AG20443 (cell line): ENCODE measurements at regions not wholly inside any gene's neighbourhood (a gene's known extent, or its start where the extent isn't known, plus 50 kb on each side); places are given as distances from the start of the nearest gene placed in this dataset.
"Not testable (repeated sequence)": the region's sequence is repeated elsewhere in the genome, so short reads cannot be mapped to it uniquely, and the experiment has no call there.

Experiments
- DNase-seq: peaks from one replicate; pipeline ENCODE4 v3.0.0; 2012; ENCODE audit warnings: low spot score, mixed read lengths

DNA sequence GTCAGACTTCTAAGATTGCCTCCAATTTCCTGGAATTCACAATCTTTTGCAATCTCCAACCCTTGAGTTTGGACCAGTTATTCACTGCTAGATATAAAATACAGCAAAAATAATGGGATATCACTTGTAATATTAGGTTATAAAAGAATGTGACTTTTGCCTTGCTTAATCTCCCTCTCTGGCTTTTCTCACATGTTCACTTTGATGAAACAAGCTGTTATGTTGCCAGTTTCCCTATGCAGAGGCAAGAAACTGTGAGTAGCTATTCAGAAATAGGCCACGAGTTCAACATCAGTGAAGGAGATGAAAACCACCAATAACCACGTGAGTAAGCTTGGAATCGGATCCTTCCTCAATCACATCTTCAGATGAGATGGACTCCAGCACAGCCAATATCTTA, 842.7 kb downstream of the RNF144A start:
- no peak for DNase-seq

DNA sequence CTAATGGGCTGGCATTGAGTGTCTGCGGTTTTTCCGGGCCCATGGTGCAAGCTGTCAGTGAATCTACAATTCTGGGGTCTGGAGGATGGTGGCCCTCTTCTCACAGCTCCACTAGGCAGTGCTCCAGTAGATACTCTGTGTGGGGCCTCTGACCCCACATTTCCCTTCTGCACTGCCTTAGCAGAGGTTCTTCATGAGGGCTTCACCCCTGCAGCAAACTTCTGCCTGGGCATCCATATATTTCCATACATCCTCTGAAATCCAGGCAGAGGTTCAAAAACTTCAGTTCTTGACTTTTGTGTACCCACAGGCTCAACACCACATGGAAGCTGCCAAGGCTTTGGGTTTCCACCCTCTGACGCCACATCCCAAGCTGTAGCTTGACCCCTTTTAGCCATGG, 846.2 kb downstream of the RNF144A start:
- DNase-seq = not testable (repeated sequence)

GRCh38 chr2:7765236-7765635, 848.0 kb downstream of the RNF144A start:
- no peak for DNase-seq

DNA sequence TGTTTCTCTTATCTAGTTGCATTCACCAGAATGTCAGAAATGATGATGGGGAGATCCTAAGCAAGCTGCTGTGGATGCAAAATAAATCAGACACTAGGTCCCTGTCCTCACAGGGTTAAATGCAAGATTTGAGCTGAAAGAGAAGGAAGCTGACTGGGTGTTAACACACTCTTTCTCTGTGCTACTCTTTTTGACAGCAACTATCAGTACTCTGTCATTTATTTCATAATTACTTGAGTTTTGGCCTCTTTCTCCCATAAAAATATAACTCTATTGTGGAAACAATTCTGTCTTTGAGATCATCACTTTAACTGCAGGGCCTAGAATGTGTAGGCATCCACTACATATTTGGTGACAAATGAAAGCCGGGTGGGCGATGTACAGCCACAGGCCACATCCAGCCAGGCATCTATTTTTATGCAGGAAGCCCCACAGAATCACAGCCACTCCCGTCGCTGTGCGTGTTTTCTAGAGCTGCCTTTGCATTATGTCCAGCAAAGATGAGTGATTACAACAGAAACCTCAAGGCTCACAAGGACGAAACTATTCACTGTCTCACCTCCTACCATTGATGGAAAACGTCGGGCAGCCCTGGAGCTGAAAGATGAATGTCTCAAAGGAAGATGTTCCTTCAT, 849.0 kb downstream of the RNF144A start:
- DNase-seq = no peak

DNA sequence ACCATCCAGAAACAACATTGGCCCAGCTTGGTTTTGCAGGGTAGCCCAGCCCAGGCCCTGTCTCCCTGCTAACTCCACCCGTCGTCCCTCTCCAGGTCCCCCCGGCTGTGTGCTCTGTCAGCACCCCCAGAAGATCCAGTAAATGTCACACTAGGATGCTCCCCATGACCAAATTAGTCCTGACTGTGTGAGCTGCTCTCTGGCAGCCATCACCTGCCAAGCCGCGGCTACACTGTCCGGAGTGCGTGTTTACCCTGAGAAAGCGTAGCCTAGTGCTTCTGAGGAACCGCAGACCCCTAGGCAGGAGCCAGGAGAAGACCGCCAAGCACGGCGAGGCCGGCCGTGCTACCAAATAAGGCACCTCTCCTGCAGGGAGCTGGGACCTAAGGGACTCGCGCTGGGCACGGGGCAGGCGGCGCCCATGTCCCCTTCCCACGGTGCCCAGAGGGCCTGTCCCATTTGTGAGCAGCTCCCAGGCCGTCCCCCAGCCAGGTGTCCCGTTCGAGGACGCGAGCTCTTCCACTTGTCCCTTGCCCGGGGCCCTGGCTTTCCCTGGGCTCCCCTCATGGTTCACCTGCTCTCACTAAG, 849.9 kb downstream of the RNF144A start:
- no peak for DNase-seq

DNA sequence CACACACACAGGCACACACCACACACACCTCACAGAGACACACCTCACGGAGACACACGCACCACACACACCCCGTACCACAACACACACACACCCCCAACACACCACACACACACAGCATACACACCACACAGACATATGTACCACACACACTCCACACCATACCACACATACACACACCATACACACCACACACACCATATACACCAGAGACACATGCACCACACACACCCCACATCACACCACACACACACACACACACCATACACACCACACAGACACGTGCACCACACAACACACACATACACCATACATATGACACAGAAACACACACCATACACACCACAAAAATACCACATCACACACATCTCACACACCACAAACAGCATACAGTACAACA, 850.7 kb downstream of the RNF144A start:
- no peak for DNase-seq

DNA sequence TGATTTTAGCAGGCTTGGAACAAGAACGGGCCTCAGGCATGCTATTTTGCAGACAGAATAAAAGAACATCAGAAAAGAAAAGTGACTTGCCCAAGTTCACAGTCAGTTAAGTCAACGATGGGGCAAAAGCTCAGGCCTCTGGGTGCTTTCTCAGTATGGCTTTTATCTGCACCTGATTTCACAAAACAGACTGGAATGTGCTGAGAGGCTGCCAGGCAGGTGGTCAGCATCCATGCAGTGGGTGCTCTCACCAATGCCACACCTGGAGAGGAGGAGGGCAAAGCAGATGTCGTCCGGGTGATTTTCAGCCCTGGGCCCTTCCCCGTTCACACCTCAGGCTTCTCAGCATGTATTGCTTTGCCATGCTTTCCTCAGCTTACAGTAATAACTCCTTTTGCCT, 854.6 kb downstream of the RNF144A start:
- DNase-seq = no peak

- DNase-seq = peak; percentile 55
Observed at GRCh38 chr2:7773362-7774360, 856.4 kb downstream of the RNF144A start.

- no peak for DNase-seq
Observed at GRCh38 chr2:7774481-7774880, 857.3 kb downstream of the RNF144A start.

DNA sequence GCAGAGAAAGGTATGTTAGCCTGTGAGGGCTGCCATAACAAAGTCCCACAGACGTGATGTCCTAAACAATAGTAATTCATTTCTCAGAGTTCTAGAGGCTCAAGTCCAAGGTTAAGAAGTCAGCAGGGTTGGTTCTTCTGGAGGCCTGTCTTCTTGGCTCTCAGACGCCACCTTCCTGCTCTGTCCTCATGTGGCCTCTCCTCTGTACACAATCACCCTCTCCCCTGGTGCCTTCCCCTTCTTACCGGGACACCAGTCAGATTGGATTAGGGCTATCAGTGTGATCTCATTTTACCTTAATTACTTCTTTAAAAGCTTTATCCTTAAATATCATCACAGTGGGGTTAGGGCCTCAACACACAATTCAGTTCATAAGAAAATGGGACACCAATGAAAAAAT, 860.5 kb downstream of the RNF144A start:
- DNase-seq = no peak

DNA sequence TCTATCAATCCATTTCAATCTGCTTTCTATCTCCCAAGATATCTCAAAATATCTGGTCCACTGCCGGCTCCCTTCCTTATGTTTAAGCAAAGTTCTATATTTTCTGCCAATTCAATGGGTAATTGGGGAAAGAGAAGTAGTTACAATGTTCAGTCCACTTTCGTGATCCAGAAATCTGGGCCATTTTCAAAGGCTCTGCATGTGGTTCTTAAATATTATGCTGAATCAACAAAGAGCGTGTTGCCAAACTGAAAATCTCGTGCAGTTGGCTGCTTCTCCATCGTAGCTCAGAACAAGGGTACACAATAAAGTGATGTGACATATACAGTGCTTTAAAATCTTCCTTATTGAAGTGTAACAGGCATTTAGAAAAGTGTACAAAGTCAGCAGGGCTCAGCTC, 863.1 kb downstream of the RNF144A start:
- DNase-seq = no peak

DNA sequence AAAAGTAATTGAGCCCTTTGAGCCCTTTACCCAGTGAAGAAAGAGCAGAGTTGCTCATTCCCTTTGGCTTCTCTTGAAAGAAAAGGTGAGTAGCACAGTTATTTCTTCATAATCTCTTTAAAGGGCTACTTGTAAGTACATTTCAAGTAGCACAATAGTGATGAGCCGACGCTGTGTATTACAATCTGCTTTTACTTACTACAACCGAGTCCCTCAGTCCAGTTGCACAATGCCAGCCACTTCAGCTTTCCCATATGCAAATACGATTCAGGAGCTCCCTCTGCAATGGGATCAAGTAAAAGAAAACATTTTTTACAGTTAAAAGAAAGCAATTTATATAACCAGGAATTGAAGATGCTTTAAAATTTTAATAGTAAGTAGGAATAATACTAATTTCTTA, 868.5 kb downstream of the RNF144A start:
- no peak for DNase-seq

- DNase-seq = no peak
Observed at GRCh38 chr2:7788736-7789135, 871.5 kb downstream of the RNF144A start.

- no peak for DNase-seq
Observed at GRCh38 chr2:7792031-7792651, 874.9 kb downstream of the RNF144A start.

- no peak for DNase-seq
Observed at GRCh38 chr2:7795778-7796563, 878.8 kb downstream of the RNF144A start.

GRCh38 chr2:7800031-7800430, 881.8 kb upstream of the ID2 start:
- DNase-seq = no peak

- no peak for DNase-seq
Observed at GRCh38 chr2:7801212-7801611, 880.6 kb upstream of the ID2 start.

DNA sequence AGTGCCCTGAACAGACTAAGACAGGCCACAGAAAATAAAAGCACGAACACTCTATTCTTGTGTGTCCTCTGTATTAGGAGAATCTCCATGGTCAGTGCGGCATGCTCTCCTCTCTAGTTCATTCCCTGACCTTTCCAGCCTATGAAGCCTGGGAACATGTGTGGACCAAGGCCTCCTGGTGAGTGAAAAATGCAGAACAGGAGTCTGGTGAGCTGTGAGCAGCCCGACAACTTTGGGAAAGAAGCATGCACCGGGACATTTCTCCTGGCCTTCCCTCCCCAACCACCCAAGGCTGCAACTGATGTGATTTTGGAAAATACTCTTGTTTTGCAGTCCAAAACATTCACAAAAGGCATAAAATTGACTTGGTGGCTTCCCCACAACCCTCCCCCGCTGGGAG, 878.3 kb upstream of the ID2 start:
- no peak for DNase-seq

DNA sequence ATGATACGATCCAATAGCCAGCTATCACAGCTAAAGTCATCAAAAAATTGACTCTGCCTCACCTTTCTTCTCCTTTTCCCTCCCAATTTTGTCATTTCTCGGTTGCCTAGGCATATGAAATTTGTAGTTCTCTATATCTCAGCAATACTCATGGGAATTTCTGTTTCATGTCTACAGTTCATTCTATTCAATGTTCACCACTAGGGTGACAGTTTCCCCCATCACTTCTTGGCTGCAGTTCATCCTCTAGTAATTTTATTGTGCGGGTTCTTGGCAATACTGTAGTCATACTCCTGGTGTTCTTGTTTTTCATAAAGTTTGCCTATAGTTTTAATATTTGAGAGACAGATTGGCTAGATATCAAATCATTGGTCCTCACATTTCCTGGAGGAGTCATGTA, 872.2 kb upstream of the ID2 start:
- no peak for DNase-seq

DNA sequence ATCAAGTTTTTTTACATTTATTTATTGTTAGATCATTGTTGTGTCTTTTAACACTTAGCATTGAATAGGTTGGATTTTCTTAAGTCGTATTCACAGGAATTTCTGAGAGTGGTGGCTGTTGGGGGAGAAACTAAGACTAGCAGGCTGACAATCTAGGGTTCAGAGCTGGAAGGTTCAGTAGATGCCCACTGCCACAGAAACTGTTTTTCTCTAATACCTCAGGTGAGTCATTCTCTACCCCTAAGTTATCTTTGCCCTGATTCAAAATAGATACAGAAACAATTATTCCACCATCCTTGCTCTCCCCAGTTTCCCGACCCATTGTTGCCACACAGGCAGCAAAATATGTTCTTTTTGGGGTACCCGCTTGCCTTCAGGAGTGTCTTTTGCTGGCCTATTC, 870.8 kb upstream of the ID2 start:
- DNase-seq = no peak

DNA sequence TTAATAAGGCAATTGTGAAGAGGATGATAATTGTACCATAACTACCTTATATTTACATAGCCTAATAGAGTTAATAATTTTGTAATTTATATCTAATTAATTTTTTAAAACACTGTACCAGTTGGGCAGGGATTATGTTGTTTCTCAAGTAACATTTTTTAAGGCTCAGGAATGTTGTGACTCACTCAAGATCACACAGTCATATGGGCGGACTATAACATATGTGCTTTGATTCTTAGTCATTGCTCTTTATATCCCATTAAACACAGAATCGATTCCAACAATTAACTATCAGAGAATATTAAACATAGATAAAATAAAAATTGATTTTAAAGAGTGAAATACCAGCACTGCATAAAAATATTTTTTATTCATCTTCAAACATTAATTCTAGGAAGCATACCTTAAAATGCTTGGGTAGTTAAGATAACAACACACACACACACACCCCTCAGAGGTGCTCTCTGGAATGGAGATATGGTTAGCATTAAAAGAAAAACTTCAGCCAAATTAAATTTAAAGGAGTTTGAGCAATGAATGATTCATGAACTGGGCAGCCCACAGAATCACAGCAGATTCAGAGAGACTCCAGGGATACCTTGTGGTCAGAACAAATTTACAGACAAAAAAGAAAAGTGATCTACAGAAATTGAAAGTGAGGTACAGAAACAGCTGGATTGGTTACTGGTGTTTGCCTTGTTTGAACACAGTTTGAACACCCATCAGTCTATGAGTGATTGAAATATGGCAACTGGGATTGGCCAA, 869.4 kb upstream of the ID2 start:
- DNase-seq = peak; percentile 44
